ENCODE measurements at regions not wholly inside any gene's neighbourhood (a gene's known extent, or its start where the extent isn't known, plus 50 kb on each side); places are given as distances from the start of the nearest gene placed in this dataset.

GRCh38 chr3:117217355-117217754, 507.8 kb downstream of the TUSC7 start:
- no peaks in the 10 kb centered on the region for H3K36me3 ChIP-seq (ENCODE audit: control insufficient read depth, insufficient read depth, low read length)
- ChIA-PET POLR2A (no interaction called here), CTCF (ENCODE audit: low intra/inter-chr PET ratio) (no interaction called here)
- in situ Hi-C loops (cut with MboI) (no loop called here), intact Hi-C loops (cut with micrococcal nuclease) (no loop called here)
- ATAC-seq (no peak), DNase-seq (ENCODE audit: extremely low read depth in 1 of 4, low spot score in 3 of 4) (no peak), FAIRE-seq (no peak)
- H3K27ac ChIP-seq (ENCODE audit: extremely low read depth, low read depth, low read length) = no peak overlapping the region
- no peak overlapping the region for H3K4me3 ChIP-seq
- H2AFZ ChIP-seq (ENCODE audit: low read depth, low read length) = no peak overlapping the region
- TF ChIP-seq CBFA2T3 (IDR thresholded peaks at IDR 0.05) = no peak
- no peak for TF ChIP-seq HNRNPH1 (optimal IDR thresholded peaks at IDR 0.05; ENCODE audit: low read depth, low read length)
- TF ChIP-seq NR2C2 (CRISPR knock-in tag; IDR thresholded peaks at IDR 0.05) = no peak
- TF ChIP-seq NR2C2 (tag; IDR thresholded peaks at IDR 0.05) = no peak
- TF ChIP-seq ETV5 (CRISPR knock-in tag; IDR thresholded peaks at IDR 0.05; ENCODE audit: low read depth) = no peak
- no peak for TF ChIP-seq NFATC3 (IDR thresholded peaks at IDR 0.05)
- TF ChIP-seq CEBPG (CRISPR knock-in tag; IDR thresholded peaks at IDR 0.05) = no peak
- no peak for TF ChIP-seq CEBPG (tag; conservative IDR thresholded peaks at IDR 0.05 in 1 of 2, IDR thresholded peaks at IDR 0.05 in 1 of 2)
- TF ChIP-seq TEAD4 (IDR thresholded peaks at IDR 0.05; ENCODE audit: low read length) = no peak
- TF ChIP-seq TEAD4 (CRISPR knock-in tag; IDR thresholded peaks at IDR 0.05; ENCODE audit: borderline replicate concordance) = no peak
- TF ChIP-seq ZBTB2 (IDR thresholded peaks at IDR 0.05) = no peak
- TF ChIP-seq CBX1 (IDR thresholded peaks at IDR 0.05; ENCODE audit: low read depth) = no peak
- no peak for TF ChIP-seq CREM (IDR thresholded peaks at IDR 0.05; ENCODE audit: low read depth)
- TF ChIP-seq ZNF347 (CRISPR knock-in tag; IDR thresholded peaks at IDR 0.05; ENCODE audit: low read depth) = no peak
- no peak for TF ChIP-seq RHOXF2B (CRISPR knock-in tag; conservative IDR thresholded peaks at IDR 0.05)
- TF ChIP-seq RBM25 (IDR thresholded peaks at IDR 0.05; ENCODE audit: low read depth, low read length, severe bottlenecking) = no peak
- no peak for TF ChIP-seq CHD1 (IDR thresholded peaks at IDR 0.05; ENCODE audit: low read length)
- TF ChIP-seq GTF3C2 (IDR thresholded peaks at IDR 0.05; ENCODE audit: borderline replicate concordance, extremely low read depth, insufficient read length) = no peak
- H3K4me1 ChIP-seq (replicated peaks in 1 of 2; ENCODE audit: control insufficient read depth in 2 of 2, insufficient read depth in 2 of 2, low read length in 2 of 2) = no peaks in the 10 kb centered on the region
- H3K9ac ChIP-seq (ENCODE audit: insufficient read depth in 1 of 2, low read depth in 2 of 2, low read length in 2 of 2) = no peak overlapping the region
- BruUV-seq (replicated peaks) = no TSS peak
- H3K4me2 ChIP-seq (ENCODE audit: insufficient read depth, low read length) = no peak overlapping the region
- H3K27me3 ChIP-seq (ENCODE audit: control insufficient read depth in 2 of 2, insufficient read depth in 2 of 2, low read length in 2 of 2) = no peaks in the 10 kb centered on the region
- H4K20me1 ChIP-seq (replicated peaks; ENCODE audit: control insufficient read depth, insufficient read depth, low read length) = no peaks in the 10 kb centered on the region
- no peaks in the 10 kb centered on the region for H3K9me3 ChIP-seq (replicated peaks; ENCODE audit: control insufficient read depth, insufficient read depth, low read depth, low read length)
- no peaks in the 10 kb centered on the region for H3K9me1 ChIP-seq (ENCODE audit: control insufficient read depth, insufficient read depth, low read length)
- no peaks in the 10 kb centered on the region for H3K79me2 ChIP-seq (ENCODE audit: control insufficient read depth, insufficient read depth, low read length)
- 0% methylated on average over 3 of the region's 3 CpGs for WGBS (ENCODE audit: insufficient coverage, low coverage, missing lambda C conversion rate)

Measured in K562 (cell line).